HEK293 (cell line): ENCODE measurements at regions not wholly inside any gene's neighbourhood (a gene's known extent, or its start where the extent isn't known, plus 50 kb on each side); places are given as distances from the start of the nearest gene placed in this dataset.

ENCODE experiments used
- CTCF ChIA-PET: fragments of 350-600 bp; formaldehyde crosslinking; extraction: SDS; loops from one replicate; lab custom pipeline; 2021; ENCODE audit warnings: antibody characterized with exemption; lab: Yijun Ruan, JAX
- POLR2A ChIA-PET: fragments of 300-600 bp; formaldehyde crosslinking; extraction: SDS; loops from one replicate; lab custom pipeline; 2020; ENCODE audit warnings: antibody characterized with exemption, inconsistent platforms; lab: Yijun Ruan, JAX
- H3K27ac ChIP-seq: fragments of 200-500 bp; sonication (Bioruptor generic); 2 replicates; pipeline ENCODE4 v1.5.1; 2014; ENCODE audit warnings: low read depth, low read length, control low read depth, inconsistent platforms; ENCODE audit errors: extremely low read depth
- H3K36me3 ChIP-seq, 2 experiments: fragments of 200-500 bp in 1 of 2; sonication (Bioruptor generic) in 1 of 2; 1 replicate in 1 of 2; 2 replicates in 1 of 2; pipeline ENCODE4 v1.5.1; 2014 to 2017; ENCODE audit warnings: inconsistent platforms in 2 of 2, low read length in 2 of 2; ENCODE audit not compliant: control insufficient read depth in 2 of 2, insufficient read depth in 1 of 2
- H3K4me1 ChIP-seq: fragments of 200-500 bp; sonication (Bioruptor generic); 2 replicates; pipeline ENCODE4 v1.5.1; 2014; ENCODE audit warnings: mild to moderate bottlenecking, low read length, inconsistent platforms; ENCODE audit not compliant: control insufficient read depth, insufficient read depth
- H3K4me3 ChIP-seq: 2 replicates; pipeline ENCODE4 v1.5.1; 2011; ENCODE audit warnings: low read depth, mild to moderate bottlenecking, control low read depth, low read length, moderate library complexity
- H3K9me3 ChIP-seq: fragments of 200-500 bp; sonication (Bioruptor generic); 2 replicates; pipeline ENCODE4 v1.5.1; 2014; ENCODE audit warnings: low read depth, low read length, inconsistent platforms; ENCODE audit not compliant: control insufficient read depth, insufficient read depth
- FEZF1 ChIP-seq: fragments of 450-650 bp; formaldehyde crosslinking; IDR thresholded peaks from 2 replicates; pipeline ENCODE4 v1.5.1; 2016; ENCODE audit warnings: missing biosample characterization, missing genetic modification characterization
- OSR2 ChIP-seq: fragments of 450-650 bp; formaldehyde crosslinking; IDR thresholded peaks from 2 replicates; pipeline ENCODE4 v1.5.1; 2016; ENCODE audit warnings: missing biosample characterization, missing genetic modification characterization
- TRIM28 ChIP-seq: IDR thresholded peaks from 2 replicates; pipeline ENCODE4 v1.6.1; 2011; ENCODE audit warnings: low read length, control low read depth, borderline replicate concordance
- YY1 ChIP-seq: fragments of 450-650 bp; formaldehyde crosslinking; IDR thresholded peaks from 2 replicates; pipeline ENCODE4 v1.5.1; 2018; ENCODE audit warnings: missing biosample characterization, missing genetic modification characterization
- ZFP3 ChIP-seq: fragments of 450-650 bp; formaldehyde crosslinking; IDR thresholded peaks from 2 replicates; pipeline ENCODE4 v1.5.1; 2016; ENCODE audit warnings: low read depth, missing biosample characterization, missing genetic modification characterization
- ZNF146 ChIP-seq: fragments of 450-650 bp; formaldehyde crosslinking; IDR thresholded peaks from 2 replicates; pipeline ENCODE4 v1.5.1; 2016; ENCODE audit warnings: missing biosample characterization, missing genetic modification characterization
- ZNF18 ChIP-seq: fragments of 450-650 bp; formaldehyde crosslinking; IDR thresholded peaks from 2 replicates; pipeline ENCODE4 v1.5.1; 2016; ENCODE audit warnings: missing biosample characterization, missing genetic modification characterization
- ZNF19 ChIP-seq: fragments of 450-650 bp; formaldehyde crosslinking; IDR thresholded peaks from 2 replicates; pipeline ENCODE4; 2016; ENCODE audit warnings: missing biosample characterization, missing genetic modification characterization, low read depth
- ZNF248 ChIP-seq: fragments of 450-650 bp; formaldehyde crosslinking; IDR thresholded peaks from 2 replicates; pipeline ENCODE4 v1.5.1; 2017; ENCODE audit warnings: missing biosample characterization, missing genetic modification characterization
- ZNF324 ChIP-seq: fragments of 450-650 bp; formaldehyde crosslinking; IDR thresholded peaks from 2 replicates; pipeline ENCODE4 v1.5.1; 2016; ENCODE audit warnings: missing biosample characterization, missing genetic modification characterization
- ZNF354C ChIP-seq: fragments of 450-650 bp; formaldehyde crosslinking; IDR thresholded peaks from 2 replicates; pipeline ENCODE4 v1.5.1; 2016; ENCODE audit warnings: missing biosample characterization, missing genetic modification characterization, low read depth, borderline replicate concordance
- ZNF37A ChIP-seq: fragments of 450-650 bp; IDR thresholded peaks from 2 replicates; pipeline ENCODE4 v1.5.1; 2018; ENCODE audit warnings: missing biosample characterization, missing genetic modification characterization
- ZNF416 ChIP-seq: fragments of 450-650 bp; formaldehyde crosslinking; IDR thresholded peaks from 2 replicates; pipeline ENCODE4 v1.5.1; 2016; ENCODE audit warnings: missing biosample characterization, missing genetic modification characterization
- ZNF488 ChIP-seq: fragments of 450-650 bp; formaldehyde crosslinking; IDR thresholded peaks from 2 replicates; pipeline ENCODE4 v1.5.1; 2016; ENCODE audit warnings: missing biosample characterization, missing genetic modification characterization
- ZNF521 ChIP-seq: fragments of 450-650 bp; formaldehyde crosslinking; IDR thresholded peaks from 2 replicates; pipeline ENCODE4 v1.5.1; 2017; ENCODE audit warnings: missing biosample characterization, mild to moderate bottlenecking, missing genetic modification characterization
- ZNF529 ChIP-seq: fragments of 450-650 bp; formaldehyde crosslinking; IDR thresholded peaks from 2 replicates; pipeline ENCODE4 v1.5.1; 2017; ENCODE audit warnings: missing genetic modification characterization, missing biosample characterization; ENCODE audit not compliant: insufficient replicate concordance
- ZNF555 ChIP-seq: fragments of 450-650 bp; formaldehyde crosslinking; conservative IDR thresholded peaks from 2 replicates; pipeline ENCODE4 v1.5.1; 2017; ENCODE audit warnings: missing biosample characterization, mild to moderate bottlenecking, missing genetic modification characterization, inconsistent platforms
- ZNF624 ChIP-seq: fragments of 450-650 bp; formaldehyde crosslinking; IDR thresholded peaks from 2 replicates; pipeline ENCODE4 v1.5.1; 2017; ENCODE audit warnings: missing biosample characterization, missing genetic modification characterization
- ZNF645 ChIP-seq: fragments of 450-650 bp; formaldehyde crosslinking; IDR thresholded peaks from 2 replicates; pipeline ENCODE4; 2016; ENCODE audit warnings: missing biosample characterization, missing genetic modification characterization
- ZNF654 ChIP-seq: fragments of 450-650 bp; formaldehyde crosslinking; IDR thresholded peaks from 2 replicates; pipeline ENCODE4 v1.5.1; 2016; ENCODE audit warnings: low read depth, missing biosample characterization, missing genetic modification characterization
- ZNF660 ChIP-seq: fragments of 450-650 bp; IDR thresholded peaks from 2 replicates; pipeline ENCODE4 v1.5.1; 2018; ENCODE audit warnings: missing biosample characterization, mild to moderate bottlenecking, missing genetic modification characterization
- ZSCAN23 ChIP-seq: fragments of 450-650 bp; formaldehyde crosslinking; IDR thresholded peaks from 2 replicates; pipeline ENCODE4 v1.5.1; 2016; ENCODE audit warnings: missing biosample characterization, missing genetic modification characterization
- TF ChIP-seq, protein P1 (sequence below): fragments of 450-650 bp; formaldehyde crosslinking; IDR thresholded peaks from 2 replicates; pipeline ENCODE4 v1.5.1; 2016; ENCODE audit warnings: missing biosample characterization, missing genetic modification characterization
- TF ChIP-seq, protein P2 (sequence below): fragments of 450-650 bp; formaldehyde crosslinking; IDR thresholded peaks from 2 replicates; pipeline ENCODE4 v1.5.1; 2017; ENCODE audit warnings: missing biosample characterization, missing genetic modification characterization

- TF ChIP-seq YY1 (no peak), ZNF654 (tag by site-specific recombination) (no peak), ZNF555 (tag by site-specific recombination) (no peak), ZFP3 (tag by site-specific recombination) (no peak), ZNF324 (tag by site-specific recombination) (no peak), ZNF354C (tag by site-specific recombination) (no peak), ZNF416 (tag by site-specific recombination) (no peak), FEZF1 (tag by site-specific recombination) (no peak), ZNF488 (tag by site-specific recombination) (no peak), ZNF529 (no peak)
- Histone ChIP-seq H3K9me3 (no peaks in the 10 kb centered on the region), H3K4me1 (no peaks in the 10 kb centered on the region), H3K27ac (no peak overlapping the region), H3K4me3 (no peak overlapping the region), H3K36me3 (no peaks in the 10 kb centered on the region)
- CTCF ChIA-PET, result no interaction called here
- POLR2A ChIA-PET, result no interaction called here
These were observed 328.8 kb downstream of the PLA2G4A start for GRCh38 chr1:187157552-187157951.

- CTCF ChIA-PET, result no interaction called here
- Histone ChIP-seq H3K4me3 (no peak overlapping the region), H3K27ac (no peak overlapping the region), H3K4me1 (no peaks in the 10 kb centered on the region), H3K36me3 (no peaks in the 10 kb centered on the region), H3K9me3 (no peaks in the 10 kb centered on the region)
- POLR2A ChIA-PET, result no interaction called here
- no peak for TF ChIP-seq ZNF521 (tag by site-specific recombination)
- TF ChIP-seq ZNF660, result no peak
- TF ChIP-seq ZNF645 (tag by site-specific recombination), result no peak
- TF ChIP-seq ZNF19, result no peak
These were observed 338.8 kb downstream of the PLA2G4A start for GRCh38 chr1:187167555-187167954.

DNA sequence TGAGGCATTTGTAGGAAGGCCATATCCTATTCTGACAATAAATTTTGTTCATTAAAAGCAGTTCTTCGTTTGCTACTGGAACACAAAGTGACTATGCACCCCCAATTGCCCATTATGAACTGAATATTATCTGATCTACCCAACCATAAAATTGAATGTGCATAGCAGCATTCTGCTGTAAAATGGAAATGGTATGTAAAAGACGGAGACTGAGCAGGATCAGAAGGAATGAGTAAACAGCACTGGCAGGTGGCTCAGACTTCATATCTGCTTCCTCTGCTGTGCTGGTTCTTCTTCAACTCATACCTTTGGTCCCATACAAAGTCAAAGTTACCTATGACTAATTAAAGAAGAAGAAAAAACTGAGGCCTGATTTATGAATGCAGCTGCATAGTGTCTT, 339.5 kb downstream of the PLA2G4A start:
- ChIA-PET POLR2A (no interaction called here), CTCF (no interaction called here)
- H3K36me3 ChIP-seq, result no peaks in the 10 kb centered on the region
- no peak overlapping the region for H3K27ac ChIP-seq
- no peak overlapping the region for H3K4me3 ChIP-seq
- TF ChIP-seq ZNF624 (no peak), ZSCAN23 (no peak), OSR2 (no peak), ZNF146 (no peak), ZNF248 (tag by site-specific recombination) (no peak), ZNF18 (tag by site-specific recombination) (no peak), ZNF37A (no peak), TRIM28 (no peak)
- TF ChIP-seq, protein P1, sequence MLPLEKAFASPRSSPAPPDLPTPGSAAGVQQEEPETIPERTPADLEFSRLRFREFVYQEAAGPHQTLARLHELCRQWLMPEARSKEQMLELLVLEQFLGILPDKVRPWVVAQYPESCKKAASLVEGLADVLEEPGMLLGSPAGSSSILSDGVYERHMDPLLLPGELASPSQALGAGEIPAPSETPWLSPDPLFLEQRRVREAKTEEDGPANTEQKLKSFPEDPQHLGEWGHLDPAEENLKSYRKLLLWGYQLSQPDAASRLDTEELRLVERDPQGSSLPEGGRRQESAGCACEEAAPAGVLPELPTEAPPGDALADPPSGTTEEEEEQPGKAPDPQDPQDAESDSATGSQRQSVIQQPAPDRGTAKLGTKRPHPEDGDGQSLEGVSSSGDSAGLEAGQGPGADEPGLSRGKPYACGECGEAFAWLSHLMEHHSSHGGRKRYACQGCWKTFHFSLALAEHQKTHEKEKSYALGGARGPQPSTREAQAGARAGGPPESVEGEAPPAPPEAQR (tag by site-specific recombination), result no peak
- TF ChIP-seq, protein P2, sequence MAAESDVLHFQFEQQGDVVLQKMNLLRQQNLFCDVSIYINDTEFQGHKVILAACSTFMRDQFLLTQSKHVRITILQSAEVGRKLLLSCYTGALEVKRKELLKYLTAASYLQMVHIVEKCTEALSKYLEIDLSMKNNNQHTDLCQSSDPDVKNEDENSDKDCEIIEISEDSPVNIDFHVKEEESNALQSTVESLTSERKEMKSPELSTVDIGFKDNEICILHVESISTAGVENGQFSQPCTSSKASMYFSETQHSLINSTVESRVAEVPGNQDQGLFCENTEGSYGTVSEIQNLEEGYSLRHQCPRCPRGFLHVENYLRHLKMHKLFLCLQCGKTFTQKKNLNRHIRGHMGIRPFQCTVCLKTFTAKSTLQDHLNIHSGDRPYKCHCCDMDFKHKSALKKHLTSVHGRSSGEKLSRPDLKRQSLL (tag by site-specific recombination), result no peak
- H3K4me1 ChIP-seq, result no peaks in the 10 kb centered on the region
- no peaks in the 10 kb centered on the region for H3K9me3 ChIP-seq
